ENCODE measurements at regions not wholly inside any gene's neighbourhood (a gene's known extent, or its start where the extent isn't known, plus 50 kb on each side); places are given as distances from the start of the nearest gene placed in this dataset.

DNA sequence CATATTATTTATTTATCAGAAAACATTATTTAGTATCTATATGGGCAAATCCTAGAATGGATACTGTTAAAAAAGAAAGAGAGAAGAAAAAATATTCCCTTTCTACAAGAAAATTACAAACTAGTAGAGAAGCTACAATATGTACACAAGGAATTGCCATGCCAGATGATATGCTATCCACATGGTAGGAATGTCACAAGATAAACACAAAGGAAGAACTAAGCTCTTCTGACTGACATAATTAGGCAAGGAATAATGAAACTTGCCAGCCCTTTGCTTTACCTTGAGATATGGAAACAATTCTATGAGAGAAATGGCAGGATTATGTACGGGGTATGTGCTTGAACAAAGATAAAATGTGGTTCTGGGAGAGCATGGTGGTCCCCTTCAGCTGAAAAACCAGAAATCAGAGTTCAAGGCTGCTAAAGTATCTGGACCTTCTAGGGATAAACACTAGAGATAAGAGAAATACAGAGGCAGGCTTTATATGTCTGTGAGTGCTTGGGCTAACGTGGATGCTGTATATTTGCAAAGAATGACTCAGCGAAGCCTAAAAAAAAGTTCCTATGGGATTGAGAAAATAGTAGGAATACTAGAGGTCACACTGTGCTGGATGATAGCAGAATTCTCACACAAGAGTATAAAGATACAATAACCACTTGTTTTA lies 451.6 kb downstream of the TLE1 start:
- Histone ChIP-seq H3K4me2 (ENCODE audit: insufficient read depth, low read length) (no peak overlapping the region), H3K9me1 (ENCODE audit: control insufficient read depth, insufficient read depth, low read length) (no peaks in the 10 kb centered on the region), H3K9me3 (replicated peaks; ENCODE audit: control insufficient read depth, insufficient read depth, low read depth, low read length) (no peaks in the 10 kb centered on the region), H3K4me3 (no peak overlapping the region), H3K79me2 (ENCODE audit: control insufficient read depth, insufficient read depth, low read length) (no peaks in the 10 kb centered on the region), H3K4me1 (replicated peaks in 1 of 2; ENCODE audit: control insufficient read depth in 2 of 2, insufficient read depth in 2 of 2, low read length in 2 of 2) (no peaks in the 10 kb centered on the region), H2AFZ (ENCODE audit: low read depth, low read length) (no peak overlapping the region), H3K36me3 (ENCODE audit: control insufficient read depth, insufficient read depth, low read length) (no peaks in the 10 kb centered on the region), H3K27ac (ENCODE audit: extremely low read depth, low read depth, low read length) (no peak overlapping the region), H3K9ac (ENCODE audit: insufficient read depth in 1 of 2, low read depth in 2 of 2, low read length in 2 of 2) (no peak overlapping the region), H3K27me3 (ENCODE audit: control insufficient read depth in 2 of 2, insufficient read depth in 2 of 2, low read length in 2 of 2) (no peaks in the 10 kb centered on the region), H4K20me1 (replicated peaks; ENCODE audit: control insufficient read depth, insufficient read depth, low read length) (no peaks in the 10 kb centered on the region)
- FAIRE-seq (no peak), DNase-seq (ENCODE audit: extremely low read depth in 1 of 4, low spot score in 3 of 4) (no peak), ATAC-seq (no peak)
- in situ Hi-C loops (cut with MboI) (no loop called here), intact Hi-C loops (cut with micrococcal nuclease) (no loop called here)
- ChIA-PET CTCF (ENCODE audit: low intra/inter-chr PET ratio) (no interaction called here), POLR2A (no interaction called here)
- no TSS peak for BruUV-seq (replicated peaks)
- TF ChIP-seq ZNF830 (CRISPR knock-in tag; IDR thresholded peaks at IDR 0.05) (no peak), PURB (CRISPR knock-in tag; IDR thresholded peaks at IDR 0.05; ENCODE audit: low read depth) (no peak), ZNF717 (CRISPR knock-in tag; IDR thresholded peaks at IDR 0.05) (no peak), XRCC5 (IDR thresholded peaks at IDR 0.05; ENCODE audit: low read depth, low read length) (no peak), ADNP (tag; IDR thresholded peaks at IDR 0.05) (no peak), ARID1B (IDR thresholded peaks at IDR 0.05) (no peak), ATF2 (CRISPR knock-in tag; IDR thresholded peaks at IDR 0.05) (no peak)
- TF ChIP-seq, protein P1, sequence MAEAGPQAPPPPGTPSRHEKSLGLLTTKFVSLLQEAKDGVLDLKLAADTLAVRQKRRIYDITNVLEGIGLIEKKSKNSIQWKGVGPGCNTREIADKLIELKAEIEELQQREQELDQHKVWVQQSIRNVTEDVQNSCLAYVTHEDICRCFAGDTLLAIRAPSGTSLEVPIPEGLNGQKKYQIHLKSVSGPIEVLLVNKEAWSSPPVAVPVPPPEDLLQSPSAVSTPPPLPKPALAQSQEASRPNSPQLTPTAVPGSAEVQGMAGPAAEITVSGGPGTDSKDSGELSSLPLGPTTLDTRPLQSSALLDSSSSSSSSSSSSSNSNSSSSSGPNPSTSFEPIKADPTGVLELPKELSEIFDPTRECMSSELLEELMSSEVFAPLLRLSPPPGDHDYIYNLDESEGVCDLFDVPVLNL (CRISPR knock-in tag; IDR thresholded peaks at IDR 0.05; ENCODE audit: low read depth), result no peak
- TF ChIP-seq, protein P2, sequence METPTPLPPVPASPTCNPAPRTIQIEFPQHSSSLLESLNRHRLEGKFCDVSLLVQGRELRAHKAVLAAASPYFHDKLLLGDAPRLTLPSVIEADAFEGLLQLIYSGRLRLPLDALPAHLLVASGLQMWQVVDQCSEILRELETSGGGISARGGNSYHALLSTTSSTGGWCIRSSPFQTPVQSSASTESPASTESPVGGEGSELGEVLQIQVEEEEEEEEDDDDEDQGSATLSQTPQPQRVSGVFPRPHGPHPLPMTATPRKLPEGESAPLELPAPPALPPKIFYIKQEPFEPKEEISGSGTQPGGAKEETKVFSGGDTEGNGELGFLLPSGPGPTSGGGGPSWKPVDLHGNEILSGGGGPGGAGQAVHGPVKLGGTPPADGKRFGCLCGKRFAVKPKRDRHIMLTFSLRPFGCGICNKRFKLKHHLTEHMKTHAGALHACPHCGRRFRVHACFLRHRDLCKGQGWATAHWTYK (CRISPR knock-in tag; IDR thresholded peaks at IDR 0.05), result no peak
- 11% methylated on average over 3 of the region's 3 CpGs for WGBS (ENCODE audit: insufficient coverage, low coverage, missing lambda C conversion rate)
